ENCODE measurements at regions not wholly inside any gene's neighbourhood (a gene's known extent, or its start where the extent isn't known, plus 50 kb on each side); places are given as distances from the start of the nearest gene placed in this dataset.

GRCh38 chr2:138942466-138942865, 162.3 kb upstream of the NXPH2 start:
- no peak for TF ChIP-seq CTCF (IDR thresholded peaks at IDR 0.05)
- no peak for TF ChIP-seq POLR2A (IDR thresholded peaks at IDR 0.05)
- TF ChIP-seq EP300 (IDR thresholded peaks at IDR 0.05) = no peak

Data from upper lobe of left lung (tissue), 4 donors.